Ishikawa (cell line): ENCODE measurements at regions not wholly inside any gene's neighbourhood (a gene's known extent, or its start where the extent isn't known, plus 50 kb on each side); places are given as distances from the start of the nearest gene placed in this dataset.

ENCODE experiments used
- CEBPB ChIP-seq: IDR thresholded peaks from 2 replicates; pipeline ENCODE4 v1.6.1; 2012
- CREB1 ChIP-seq: IDR thresholded peaks from 2 replicates; pipeline ENCODE4 v1.6.1; 2012; ENCODE audit warnings: low read depth
- EGR1 ChIP-seq: IDR thresholded peaks from 2 replicates; pipeline ENCODE4 v1.6.1; 2012
- EP300 ChIP-seq: IDR thresholded peaks from 2 replicates; pipeline ENCODE4 v1.6.1; 2012; ENCODE audit warnings: borderline replicate concordance
- FOXM1 ChIP-seq: IDR thresholded peaks from 2 replicates; pipeline ENCODE4 v1.6.1; 2012; ENCODE audit warnings: low read depth, borderline replicate concordance
- NFIC ChIP-seq: IDR thresholded peaks from 2 replicates; pipeline ENCODE4 v1.6.1; 2012
- RAD21 ChIP-seq: IDR thresholded peaks from 2 replicates; pipeline ENCODE4 v1.6.1; 2012; ENCODE audit warnings: low read depth
- TAF1 ChIP-seq: IDR thresholded peaks from 2 replicates; pipeline ENCODE4 v1.6.1; 2012; ENCODE audit warnings: low read depth, mild to moderate bottlenecking
- TCF12 ChIP-seq: IDR thresholded peaks from 2 replicates; pipeline ENCODE4 v1.6.1; 2012; ENCODE audit warnings: low read depth
- TEAD4 ChIP-seq: IDR thresholded peaks from 2 replicates; pipeline ENCODE4 v1.6.1; 2012
- YY1 ChIP-seq: IDR thresholded peaks from 2 replicates; pipeline ENCODE4 v1.6.1; 2012; ENCODE audit warnings: low read depth
- ZBTB7A ChIP-seq: IDR thresholded peaks from 2 replicates; pipeline ENCODE4 v1.6.1; 2012; ENCODE audit warnings: low read depth
- TF ChIP-seq, protein P1 (sequence below): IDR thresholded peaks from 2 replicates; pipeline ENCODE4 v1.6.1; 2012
- TF ChIP-seq, protein P2 (sequence below): IDR thresholded peaks from 2 replicates; pipeline ENCODE4 v1.6.1; 2012
- TF ChIP-seq, protein P3 (sequence below): IDR thresholded peaks from 2 replicates; pipeline ENCODE4 v1.6.1; 2012; ENCODE audit warnings: low read depth, mild to moderate bottlenecking

DNA sequence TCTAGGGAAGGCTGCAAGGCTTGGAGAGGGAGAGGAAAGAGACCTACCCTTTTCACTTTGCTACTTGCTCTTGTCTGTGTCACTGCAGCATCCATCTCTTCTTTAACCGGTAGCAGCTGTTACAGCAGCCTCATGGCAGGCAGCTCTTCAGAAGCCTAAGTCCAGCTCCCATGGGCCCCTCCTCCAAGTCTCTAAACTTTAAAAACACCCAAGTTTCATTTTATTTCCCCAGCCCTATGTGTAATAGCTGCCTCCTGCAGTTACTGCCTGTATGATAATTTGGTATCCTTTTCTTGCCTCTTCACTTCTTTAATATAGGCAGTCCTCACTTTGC is 313.1 kb upstream of the PIK3R1 start:
- TF ChIP-seq, protein P1, sequence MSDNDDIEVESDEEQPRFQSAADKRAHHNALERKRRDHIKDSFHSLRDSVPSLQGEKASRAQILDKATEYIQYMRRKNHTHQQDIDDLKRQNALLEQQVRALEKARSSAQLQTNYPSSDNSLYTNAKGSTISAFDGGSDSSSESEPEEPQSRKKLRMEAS, result no peak
- TF ChIP-seq CREB1, result no peak
- TF ChIP-seq TAF1, result no peak

DNA sequence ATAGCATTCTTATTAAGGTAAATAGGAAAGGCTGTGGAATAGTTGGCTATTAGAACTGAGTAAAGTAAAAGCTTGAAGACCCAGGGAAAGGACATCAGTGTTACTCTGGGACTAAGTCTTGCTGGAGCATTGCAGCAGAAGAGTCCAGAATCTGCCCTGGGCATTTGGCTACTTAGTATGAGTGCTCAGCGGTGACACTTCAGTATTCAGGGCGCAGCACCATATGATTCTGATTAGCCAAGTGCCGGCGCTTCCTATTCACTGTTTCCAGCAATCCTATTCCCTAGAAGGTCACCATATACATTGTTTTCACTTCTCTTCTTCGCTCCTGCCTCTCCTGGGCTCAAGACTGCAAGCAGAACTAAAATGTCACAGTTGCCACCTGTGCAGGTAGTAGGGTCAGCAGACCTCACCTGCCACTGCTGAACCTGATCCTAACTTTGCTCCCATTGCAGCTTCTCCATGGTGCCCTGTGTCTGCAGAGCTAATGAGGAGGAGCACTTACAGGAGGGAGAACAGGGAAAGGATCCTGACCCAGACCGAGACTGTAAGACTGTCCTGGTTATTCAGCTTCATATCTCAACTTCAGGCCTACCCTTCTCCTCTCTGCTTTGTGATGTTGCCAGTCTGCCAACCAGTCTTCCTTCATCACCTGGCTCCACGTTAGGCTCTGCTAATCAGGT is 313.6 kb upstream of the PIK3R1 start:
- no peak for TF ChIP-seq TAF1
- TF ChIP-seq, protein P1, result no peak
- TF ChIP-seq, protein P2, sequence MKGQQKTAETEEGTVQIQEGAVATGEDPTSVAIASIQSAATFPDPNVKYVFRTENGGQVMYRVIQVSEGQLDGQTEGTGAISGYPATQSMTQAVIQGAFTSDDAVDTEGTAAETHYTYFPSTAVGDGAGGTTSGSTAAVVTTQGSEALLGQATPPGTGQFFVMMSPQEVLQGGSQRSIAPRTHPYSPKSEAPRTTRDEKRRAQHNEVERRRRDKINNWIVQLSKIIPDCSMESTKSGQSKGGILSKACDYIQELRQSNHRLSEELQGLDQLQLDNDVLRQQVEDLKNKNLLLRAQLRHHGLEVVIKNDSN, result no peak
- no peak for TF ChIP-seq ZBTB7A
- no peak for TF ChIP-seq CEBPB
- TF ChIP-seq NFIC, result no peak
- TF ChIP-seq TCF12, result no peak
- TF ChIP-seq TEAD4, result no peak
- TF ChIP-seq FOXM1, result no peak
- no peak for TF ChIP-seq RAD21
- no peak for TF ChIP-seq YY1

DNA sequence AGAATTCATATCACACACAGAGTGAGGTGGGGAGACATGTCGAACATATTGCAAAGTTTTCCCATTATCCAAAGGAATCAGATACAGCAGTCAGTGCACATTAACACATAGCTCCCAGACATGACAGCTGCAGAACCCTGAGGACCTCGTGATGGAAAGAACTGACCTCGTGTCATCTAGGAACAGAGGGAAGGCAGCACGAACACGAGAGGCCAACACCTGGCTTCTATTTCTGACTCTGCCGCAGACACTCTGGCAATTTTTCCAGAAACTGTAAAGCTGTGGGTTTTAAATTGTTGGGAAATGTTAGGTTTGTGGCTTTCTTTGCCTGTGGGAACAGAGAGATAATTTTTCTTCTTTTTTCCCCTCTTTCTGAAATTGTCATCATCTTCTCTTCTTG is 315.0 kb upstream of the PIK3R1 start:
- TF ChIP-seq YY1 (no peak), CREB1 (no peak), EGR1 (no peak), EP300 (no peak), TAF1 (no peak), NFIC (no peak), FOXM1 (no peak), TCF12 (no peak), TEAD4 (no peak), CEBPB (no peak), RAD21 (no peak)
- TF ChIP-seq, protein P2, result no peak
- TF ChIP-seq, protein P3, sequence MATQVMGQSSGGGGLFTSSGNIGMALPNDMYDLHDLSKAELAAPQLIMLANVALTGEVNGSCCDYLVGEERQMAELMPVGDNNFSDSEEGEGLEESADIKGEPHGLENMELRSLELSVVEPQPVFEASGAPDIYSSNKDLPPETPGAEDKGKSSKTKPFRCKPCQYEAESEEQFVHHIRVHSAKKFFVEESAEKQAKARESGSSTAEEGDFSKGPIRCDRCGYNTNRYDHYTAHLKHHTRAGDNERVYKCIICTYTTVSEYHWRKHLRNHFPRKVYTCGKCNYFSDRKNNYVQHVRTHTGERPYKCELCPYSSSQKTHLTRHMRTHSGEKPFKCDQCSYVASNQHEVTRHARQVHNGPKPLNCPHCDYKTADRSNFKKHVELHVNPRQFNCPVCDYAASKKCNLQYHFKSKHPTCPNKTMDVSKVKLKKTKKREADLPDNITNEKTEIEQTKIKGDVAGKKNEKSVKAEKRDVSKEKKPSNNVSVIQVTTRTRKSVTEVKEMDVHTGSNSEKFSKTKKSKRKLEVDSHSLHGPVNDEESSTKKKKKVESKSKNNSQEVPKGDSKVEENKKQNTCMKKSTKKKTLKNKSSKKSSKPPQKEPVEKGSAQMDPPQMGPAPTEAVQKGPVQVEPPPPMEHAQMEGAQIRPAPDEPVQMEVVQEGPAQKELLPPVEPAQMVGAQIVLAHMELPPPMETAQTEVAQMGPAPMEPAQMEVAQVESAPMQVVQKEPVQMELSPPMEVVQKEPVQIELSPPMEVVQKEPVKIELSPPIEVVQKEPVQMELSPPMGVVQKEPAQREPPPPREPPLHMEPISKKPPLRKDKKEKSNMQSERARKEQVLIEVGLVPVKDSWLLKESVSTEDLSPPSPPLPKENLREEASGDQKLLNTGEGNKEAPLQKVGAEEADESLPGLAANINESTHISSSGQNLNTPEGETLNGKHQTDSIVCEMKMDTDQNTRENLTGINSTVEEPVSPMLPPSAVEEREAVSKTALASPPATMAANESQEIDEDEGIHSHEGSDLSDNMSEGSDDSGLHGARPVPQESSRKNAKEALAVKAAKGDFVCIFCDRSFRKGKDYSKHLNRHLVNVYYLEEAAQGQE, result no peak

DNA sequence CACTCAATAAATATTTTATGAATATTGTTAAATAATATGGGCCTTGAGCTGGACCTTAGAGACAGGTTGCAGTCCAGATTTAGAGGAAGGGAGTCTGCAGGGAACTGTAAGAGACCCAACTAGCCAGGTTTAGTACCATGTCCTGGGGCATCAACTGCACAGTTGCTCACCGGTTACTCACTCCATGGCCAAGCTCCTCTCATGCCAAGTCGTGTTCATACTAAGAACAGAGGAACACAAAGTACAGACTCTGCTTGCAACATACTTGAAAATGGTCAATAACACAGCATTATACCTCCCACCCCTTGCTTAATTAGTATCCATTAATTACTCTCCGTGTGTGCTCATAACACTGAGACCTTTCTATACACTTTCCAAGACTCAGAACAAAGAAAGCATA is 317.6 kb upstream of the PIK3R1 start:
- TF ChIP-seq TCF12 (no peak), YY1 (no peak), CREB1 (no peak), FOXM1 (no peak), TEAD4 (no peak), EP300 (no peak), TAF1 (no peak), CEBPB (no peak), RAD21 (no peak), NFIC (no peak), ZBTB7A (no peak), EGR1 (no peak)
- TF ChIP-seq, protein P3, result no peak
- TF ChIP-seq, protein P1, result no peak
- TF ChIP-seq, protein P2, result no peak

DNA sequence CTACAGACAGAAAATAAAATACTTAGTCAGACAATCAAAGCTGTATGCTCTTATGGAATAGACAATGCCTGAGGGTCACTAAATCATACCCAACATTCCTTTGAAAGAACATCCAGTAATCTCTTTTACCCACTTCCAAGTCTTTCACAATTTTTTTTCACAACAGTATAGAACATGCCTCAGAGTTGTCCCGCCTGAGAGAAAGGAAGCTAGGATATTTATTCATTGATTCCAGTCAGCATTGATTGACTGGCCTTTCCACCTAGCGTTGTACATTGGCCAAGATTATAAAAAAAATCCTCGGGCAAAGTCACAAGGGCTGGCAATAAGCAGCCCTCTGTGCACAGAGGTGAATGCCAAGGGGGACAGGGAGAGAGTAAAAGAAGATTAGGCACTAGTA is 318.1 kb upstream of the PIK3R1 start:
- TF ChIP-seq, protein P3, result no peak
- TF ChIP-seq CEBPB (no peak), YY1 (no peak), EGR1 (no peak), EP300 (no peak)
